ENCODE measurements at regions not wholly inside any gene's neighbourhood (a gene's known extent, or its start where the extent isn't known, plus 50 kb on each side); places are given as distances from the start of the nearest gene placed in this dataset.

DNA sequence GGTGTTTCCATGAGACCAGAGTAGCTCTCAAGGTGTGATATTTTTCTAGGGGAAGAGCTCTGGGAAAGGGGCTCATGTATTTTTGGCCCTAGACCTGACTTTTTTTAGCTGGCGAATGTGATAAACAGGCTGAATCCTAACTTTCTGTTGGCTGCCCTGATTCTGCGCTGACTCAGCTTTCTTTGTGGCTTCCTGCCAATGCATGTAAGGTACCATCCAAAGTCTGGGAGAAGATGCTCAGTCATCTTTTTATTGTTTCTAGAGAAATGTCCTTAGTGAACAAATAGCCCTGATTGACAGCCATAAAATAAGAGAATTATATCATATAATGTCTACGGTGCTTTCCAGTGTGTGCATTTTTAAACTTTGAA is 113.6 kb upstream of the MBNL2 start:
- TF ChIP-seq POLR2A (IDR thresholded peaks at IDR 0.05; ENCODE audit: low read depth, low read length), result no peak
- no peak for TF ChIP-seq POLR2AphosphoS5 (IDR thresholded peaks at IDR 0.05; ENCODE audit: low read depth, low read length)

Measured in GM12892 (cell line).